ENCODE measurements at regions not wholly inside any gene's neighbourhood (a gene's known extent, or its start where the extent isn't known, plus 50 kb on each side); places are given as distances from the start of the nearest gene placed in this dataset.

GRCh38 chr6:3938715-3939367, 89.7 kb downstream of the FAM50B start:
- TF ChIP-seq, protein P1, sequence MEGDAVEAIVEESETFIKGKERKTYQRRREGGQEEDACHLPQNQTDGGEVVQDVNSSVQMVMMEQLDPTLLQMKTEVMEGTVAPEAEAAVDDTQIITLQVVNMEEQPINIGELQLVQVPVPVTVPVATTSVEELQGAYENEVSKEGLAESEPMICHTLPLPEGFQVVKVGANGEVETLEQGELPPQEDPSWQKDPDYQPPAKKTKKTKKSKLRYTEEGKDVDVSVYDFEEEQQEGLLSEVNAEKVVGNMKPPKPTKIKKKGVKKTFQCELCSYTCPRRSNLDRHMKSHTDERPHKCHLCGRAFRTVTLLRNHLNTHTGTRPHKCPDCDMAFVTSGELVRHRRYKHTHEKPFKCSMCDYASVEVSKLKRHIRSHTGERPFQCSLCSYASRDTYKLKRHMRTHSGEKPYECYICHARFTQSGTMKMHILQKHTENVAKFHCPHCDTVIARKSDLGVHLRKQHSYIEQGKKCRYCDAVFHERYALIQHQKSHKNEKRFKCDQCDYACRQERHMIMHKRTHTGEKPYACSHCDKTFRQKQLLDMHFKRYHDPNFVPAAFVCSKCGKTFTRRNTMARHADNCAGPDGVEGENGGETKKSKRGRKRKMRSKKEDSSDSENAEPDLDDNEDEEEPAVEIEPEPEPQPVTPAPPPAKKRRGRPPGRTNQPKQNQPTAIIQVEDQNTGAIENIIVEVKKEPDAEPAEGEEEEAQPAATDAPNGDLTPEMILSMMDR (optimal IDR thresholded peaks at IDR 0.05 in 1 of 3, IDR thresholded peaks at IDR 0.05 in 1 of 3, conservative IDR thresholded peaks at IDR 0.05 in 1 of 3; ENCODE audit: extremely low read depth in 1 of 3, insufficient read depth in 2 of 3, low read length in 3 of 3) = no peak
- TF ChIP-seq EZH2 (IDR thresholded peaks at IDR 0.05; ENCODE audit: low read length) = no peak
